NCI-H524 treated with DMSO at 0.1 percent for 48 hours (cell line): ENCODE measurements at regions not wholly inside any gene's neighbourhood (a gene's known extent, or its start where the extent isn't known, plus 50 kb on each side); places are given as distances from the start of the nearest gene placed in this dataset.

ENCODE experiments used
- DNase-seq: peaks from one replicate; lab custom pipeline; 2025; lab: John Stamatoyannopoulos, UW

DNA sequence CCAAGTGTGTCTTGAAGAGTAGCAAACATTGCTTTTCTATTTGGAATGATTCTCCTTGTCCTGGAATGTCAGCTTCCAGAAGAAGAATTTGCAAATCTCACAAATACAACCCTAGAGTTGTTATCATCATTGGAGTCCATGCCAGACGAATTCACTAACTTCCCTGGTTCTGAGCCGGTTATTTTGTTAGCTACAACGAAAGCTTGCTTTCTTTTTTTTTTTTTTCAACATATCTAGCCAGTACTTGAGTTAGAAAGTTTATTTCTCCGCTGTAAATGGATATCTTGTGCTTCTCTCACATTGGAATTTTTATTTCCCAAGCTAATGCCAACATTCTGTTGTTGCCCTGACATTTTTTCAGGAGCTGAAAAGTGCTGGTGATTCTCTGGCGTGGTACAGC lies 138.1 kb upstream of the POM121L12 start:
- no peak for DNase-seq

- no peak for DNase-seq
These were observed 158.2 kb upstream of the POM121L12 start for GRCh38 chr7:52877240-52877639.

GRCh38 chr7:52876402-52876801 lies 159.0 kb upstream of the POM121L12 start:
- no peak for DNase-seq

DNA sequence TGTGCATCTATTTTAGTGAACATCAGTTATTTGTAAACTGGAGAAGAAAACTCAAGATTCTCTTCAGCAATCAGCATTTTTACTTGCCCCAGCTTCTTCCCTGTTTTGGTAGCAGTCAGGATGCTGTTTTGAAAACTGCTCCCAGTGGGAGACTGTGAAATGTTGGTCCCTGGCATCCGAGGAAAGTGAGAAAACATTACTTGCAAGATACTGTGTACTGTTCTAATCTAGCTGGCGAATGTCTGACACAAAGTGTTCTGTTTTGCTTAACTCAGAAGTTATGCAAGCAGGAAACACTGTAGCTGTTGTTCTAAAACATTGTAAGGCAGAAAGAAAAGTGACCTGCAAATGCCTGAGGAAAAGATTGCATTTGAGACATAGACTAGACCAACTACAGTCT lies 171.8 kb upstream of the POM121L12 start:
- no peak for DNase-seq

- DNase-seq: no peak
These were observed 173.1 kb upstream of the POM121L12 start for GRCh38 chr7:52862321-52862720.

DNA sequence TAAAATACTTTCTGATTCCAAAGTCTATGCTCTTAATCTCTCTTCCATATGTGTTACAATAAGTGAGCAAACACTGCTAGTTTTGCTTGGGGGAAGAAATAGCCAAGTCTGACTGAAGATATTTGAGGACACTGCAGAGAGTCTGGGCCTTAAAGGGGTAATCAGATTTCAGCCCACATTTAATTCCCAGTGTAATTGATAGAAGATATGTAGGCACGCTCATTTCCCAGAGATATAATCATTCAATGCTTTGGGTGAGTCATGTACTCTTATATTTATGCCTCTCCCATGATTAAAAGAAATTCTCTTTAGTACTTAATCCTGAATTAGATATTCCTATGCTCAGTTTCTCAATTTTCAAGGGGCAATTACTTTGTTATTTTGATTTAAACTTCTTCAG lies 178.1 kb upstream of the POM121L12 start:
- no peak for DNase-seq

DNA sequence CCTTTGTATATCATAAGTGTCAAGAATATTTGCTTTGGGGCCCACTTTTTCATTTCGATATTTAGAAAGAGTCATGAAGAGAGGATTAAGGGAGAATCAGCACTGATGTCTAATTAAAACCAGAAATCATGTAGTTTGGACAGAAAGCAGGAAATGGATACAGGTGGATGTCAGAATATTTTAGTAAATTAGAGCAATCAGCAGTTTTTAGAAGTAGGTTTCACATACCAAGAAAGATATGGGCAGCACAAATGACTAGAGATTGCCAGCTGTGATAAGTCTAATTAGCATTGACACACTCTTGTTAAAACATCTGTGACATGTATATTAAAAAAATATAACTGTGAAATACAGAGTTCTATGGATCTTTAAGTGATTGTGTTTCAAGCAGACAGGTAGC lies 180.8 kb upstream of the POM121L12 start:
- no peak for DNase-seq

DNA sequence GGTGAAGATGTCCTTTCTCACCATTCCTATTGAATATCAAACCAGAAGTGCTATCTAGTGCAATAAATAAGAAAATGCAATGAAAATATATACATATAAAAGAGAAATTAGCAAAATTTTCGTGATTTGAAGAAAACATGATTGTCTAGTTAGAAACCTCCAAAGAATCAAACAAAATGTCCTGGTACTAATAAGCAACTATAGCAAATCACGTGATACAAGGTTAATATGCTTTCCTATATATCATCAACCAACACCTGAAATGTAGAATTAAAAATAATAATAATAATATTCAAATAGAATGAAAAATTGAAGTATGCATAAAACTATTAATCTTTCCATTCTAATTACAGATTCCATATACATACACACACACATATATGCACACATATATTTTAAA lies 183.9 kb upstream of the POM121L12 start:
- DNase-seq: no peak

DNA sequence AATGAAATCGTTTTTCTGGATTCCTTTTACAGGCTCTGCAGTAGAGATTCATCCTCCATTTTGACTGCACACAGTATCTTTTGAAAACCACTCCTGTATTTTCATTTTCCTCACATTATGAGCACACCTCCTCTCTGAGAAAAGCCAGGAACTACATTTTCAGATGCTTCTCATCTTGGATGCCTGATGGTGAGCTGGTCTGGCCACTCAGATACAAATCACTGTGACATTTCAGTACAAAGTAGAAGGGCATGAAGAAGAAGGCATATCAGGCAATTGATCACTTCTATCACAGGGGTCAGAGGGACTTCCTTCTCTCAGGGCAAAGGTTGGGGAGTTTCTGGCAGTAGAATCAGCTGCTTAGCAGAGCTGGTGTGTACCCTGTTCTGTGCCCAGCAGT lies 192.0 kb upstream of the POM121L12 start:
- DNase-seq: no peak

GRCh38 chr7:52842202-52842900 lies 193.1 kb upstream of the POM121L12 start:
- DNase-seq: no peak

- no peak for DNase-seq
These were observed 196.4 kb upstream of the POM121L12 start for GRCh38 chr7:52838981-52839411.

GRCh38 chr7:52831321-52831720 lies 204.1 kb upstream of the POM121L12 start:
- no peak for DNase-seq

GRCh38 chr7:52830801-52831200 lies 204.6 kb upstream of the POM121L12 start:
- peak; percentile 79 for DNase-seq

GRCh38 chr7:52826515-52827265 lies 208.7 kb upstream of the POM121L12 start:
- DNase-seq: peak; percentile 27

DNA sequence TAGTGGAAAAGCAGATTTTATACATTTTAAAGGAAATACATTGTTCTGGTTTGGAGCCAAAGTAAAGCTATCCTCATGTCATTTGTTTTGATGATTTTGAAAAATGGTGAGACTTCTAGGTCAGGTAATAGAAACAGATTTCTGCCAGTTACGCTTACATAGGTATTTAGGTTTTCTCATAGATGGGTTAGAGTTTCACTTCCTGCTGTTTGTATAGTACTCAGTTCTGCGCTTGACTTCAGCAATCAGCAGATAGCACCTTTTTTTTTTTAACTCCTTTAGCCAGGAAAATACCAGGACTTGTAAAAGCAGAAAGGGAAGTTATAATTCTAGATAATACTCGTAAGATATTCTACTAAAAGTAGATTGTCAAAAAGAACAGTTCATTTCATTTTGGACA lies 209.8 kb upstream of the POM121L12 start:
- DNase-seq: no peak

DNA sequence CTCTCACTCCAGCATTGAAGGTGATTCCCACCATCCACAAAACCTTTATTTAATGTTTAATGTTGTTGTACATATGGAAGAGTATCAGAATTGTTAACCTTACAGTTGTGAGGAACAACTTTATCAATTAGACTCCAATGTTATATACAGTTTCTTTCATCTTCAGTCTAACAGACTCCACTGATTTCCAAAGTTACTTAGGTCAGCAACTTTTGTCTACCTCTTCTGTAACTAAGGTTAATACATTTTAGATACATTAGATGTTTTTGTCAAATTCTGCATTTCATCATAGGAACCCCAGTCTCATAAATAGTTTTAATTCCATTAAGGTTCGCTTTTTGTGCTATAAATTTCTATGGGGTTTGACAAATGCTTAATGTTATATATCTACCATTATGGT lies 223.9 kb upstream of the POM121L12 start:
- no peak for DNase-seq

DNA sequence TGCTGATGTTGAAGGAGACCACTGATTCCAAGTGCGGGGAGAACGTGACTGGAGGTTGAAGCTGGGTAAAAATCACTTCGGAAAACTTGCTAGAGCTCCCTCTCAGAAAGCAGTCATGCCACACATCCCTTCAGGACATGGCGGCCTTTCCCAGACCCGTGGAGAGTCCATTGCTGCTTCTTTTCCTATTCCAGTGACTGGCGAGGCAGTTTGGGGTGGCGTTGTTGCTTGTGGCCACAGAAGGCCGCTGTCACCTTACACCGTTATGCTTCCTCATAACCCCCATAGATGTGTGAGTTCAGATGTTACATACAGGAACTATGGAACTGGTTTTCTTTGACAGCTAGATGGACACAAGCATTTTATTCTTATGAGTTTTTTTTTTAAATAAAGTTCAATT lies 235.6 kb upstream of the POM121L12 start:
- no peak for DNase-seq

GRCh38 chr7:52797801-52798200 lies 237.6 kb upstream of the POM121L12 start:
- DNase-seq: no peak

GRCh38 chr7:52794621-52795020 lies 240.8 kb upstream of the POM121L12 start:
- DNase-seq: no peak

- no peak for DNase-seq
These were observed 244.2 kb upstream of the POM121L12 start for GRCh38 chr7:52791176-52791700.

- DNase-seq: no peak
These were observed 249.3 kb upstream of the POM121L12 start for GRCh38 chr7:52786174-52786573.

DNA sequence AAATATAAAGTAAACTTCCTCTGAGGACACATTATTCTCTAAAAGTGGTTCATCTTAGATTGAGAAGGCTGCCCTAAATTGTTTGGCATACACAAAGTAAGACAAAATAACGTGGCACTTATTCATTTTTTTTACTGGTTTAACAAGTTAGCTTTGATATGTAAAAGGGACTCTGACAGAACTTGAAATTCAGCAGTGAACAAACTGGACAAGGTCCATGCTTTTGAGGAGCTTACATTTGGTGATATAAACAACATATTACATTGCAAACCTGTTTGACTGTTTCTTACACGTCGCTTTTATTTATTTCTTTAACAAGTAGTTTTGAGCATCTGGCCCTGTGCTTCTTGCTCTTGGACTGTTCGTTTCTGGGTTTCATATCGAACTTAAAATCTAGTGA lies 253.1 kb upstream of the POM121L12 start:
- DNase-seq: no peak

GRCh38 chr7:52781250-52781649 lies 254.2 kb upstream of the POM121L12 start:
- DNase-seq: no peak
